Liver (tissue), 8 donors: ENCODE measurements at regions not wholly inside any gene's neighbourhood (a gene's known extent, or its start where the extent isn't known, plus 50 kb on each side); places are given as distances from the start of the nearest gene placed in this dataset.

Experiments used
- DNase-seq: peaks from one replicate; pipeline ENCODE4 v3.0.0-alpha.2; 2017; ENCODE audit warnings: low spot score
- H3K27ac ChIP-seq, 2 donors: one replicate each; pipeline ENCODE4 v1.7.0; 2013; ENCODE audit warnings: inconsistent platforms in 2 of 2, low read length in 2 of 2, control low read depth in 1 of 2, low read depth in 1 of 2, mild to moderate bottlenecking in 1 of 2
- H3K27me3 ChIP-seq, 4 donors: one replicate each; pipeline versions ENCODE4 v1.6.1 to v1.7.0; 2013; ENCODE audit warnings: low read length in 3 of 4, inconsistent platforms in 1 of 4, mild to moderate bottlenecking in 1 of 4, moderate library complexity in 1 of 4; ENCODE audit not compliant: control insufficient read depth in 4 of 4, insufficient read depth in 4 of 4
- H3K36me3 ChIP-seq, 4 donors: one replicate each; pipeline versions ENCODE4 v1.6.1 to v1.7.0; 2013; ENCODE audit warnings: low read length in 3 of 4, mild to moderate bottlenecking in 3 of 4, low read depth in 1 of 4, moderate library complexity in 1 of 4; ENCODE audit not compliant: control insufficient read depth in 4 of 4, insufficient read depth in 3 of 4
- H3K4me1 ChIP-seq, 4 donors: one replicate each; pipeline versions ENCODE4 v1.6.1 to v1.7.0; 2013; ENCODE audit warnings: low read length in 3 of 4, mild to moderate bottlenecking in 3 of 4, moderate library complexity in 1 of 4; ENCODE audit not compliant: control insufficient read depth in 4 of 4, insufficient read depth in 4 of 4
- H3K4me3 ChIP-seq, 3 donors: one replicate each; pipeline versions ENCODE4 v1.6.1 to v1.7.0; 2013; ENCODE audit warnings: low read length in 3 of 3, control low read depth in 1 of 3, low read depth in 1 of 3, mild to moderate bottlenecking in 1 of 3
- H3K9ac ChIP-seq, 2 donors: one replicate each; pipeline ENCODE4 v1.7.0; 2013; ENCODE audit warnings: low read length in 2 of 2, mild to moderate bottlenecking in 2 of 2, moderate library complexity in 2 of 2, control low read depth in 1 of 2, low read depth in 1 of 2
- H3K9me3 ChIP-seq, 4 donors: one replicate each; pipeline versions ENCODE4 v1.6.1 to v1.7.0; 2013; ENCODE audit warnings: low read length in 3 of 4; ENCODE audit not compliant: control insufficient read depth in 4 of 4
- ATF3 ChIP-seq: IDR thresholded peaks from 2 replicates; pipeline ENCODE4 v1.6.1; 2016; ENCODE audit warnings: antibody characterized with exemption
- CTCF ChIP-seq: fragments of 150-350 bp; IDR thresholded peaks from 2 replicates; pipeline ENCODE4 v1.5.1; 2017; ENCODE audit warnings: improper control_type of control experiment, low read depth, low read length; ENCODE audit not compliant: missing input control
- EGR1 ChIP-seq, 2 donors: IDR thresholded peaks; 2 replicates each; pipeline ENCODE4 v1.6.1; 2016 to 2018; ENCODE audit warnings: antibody characterized with exemption in 2 of 2, low read depth in 2 of 2
- FOXA2 ChIP-seq: IDR thresholded peaks from 2 replicates; pipeline ENCODE4 v1.6.1; 2016; ENCODE audit warnings: antibody characterized with exemption
- GABPA ChIP-seq, 2 donors: IDR thresholded peaks in 1 of 2; conservative IDR thresholded peaks in 1 of 2; 2 replicates each; pipeline ENCODE4 v1.6.1; 2016; ENCODE audit warnings: antibody characterized with exemption in 2 of 2, mild to moderate bottlenecking in 1 of 2, moderate library complexity in 1 of 2
- HNF4A ChIP-seq, 2 donors: conservative IDR thresholded peaks; 2 replicates each; pipeline ENCODE4 v1.6.1; 2016; ENCODE audit warnings: antibody characterized with exemption in 2 of 2, mild to moderate bottlenecking in 2 of 2
- HNF4G ChIP-seq: IDR thresholded peaks from 2 replicates; pipeline ENCODE4 v1.6.1; 2016; ENCODE audit warnings: antibody characterized with exemption
- JUND ChIP-seq, 2 donors: IDR thresholded peaks; 2 replicates each; pipeline ENCODE4 v1.6.1; 2016; ENCODE audit warnings: antibody characterized with exemption in 2 of 2
- MAX ChIP-seq: IDR thresholded peaks from 2 replicates; pipeline ENCODE4 v1.6.1; 2016; ENCODE audit warnings: antibody characterized with exemption
- NR2F2 ChIP-seq: IDR thresholded peaks from 2 replicates; pipeline ENCODE4 v1.6.1; 2016; ENCODE audit warnings: antibody characterized with exemption
- RAD21 ChIP-seq, 2 donors: IDR thresholded peaks; 2 replicates each; pipeline ENCODE4 v1.6.1; 2016; ENCODE audit warnings: antibody characterized with exemption in 2 of 2, mild to moderate bottlenecking in 2 of 2
- REST ChIP-seq: IDR thresholded peaks from 2 replicates; pipeline ENCODE4 v1.6.1; 2016; ENCODE audit warnings: antibody characterized with exemption, mild to moderate bottlenecking
- RXRA ChIP-seq, 2 donors: IDR thresholded peaks; 2 replicates each; pipeline ENCODE4 v1.6.1; 2017 to 2018; ENCODE audit warnings: antibody characterized with exemption in 2 of 2, mild to moderate bottlenecking in 1 of 2
- TAF1 ChIP-seq: conservative IDR thresholded peaks from 2 replicates; pipeline ENCODE4 v1.6.1; 2016; ENCODE audit warnings: antibody characterized with exemption, mild to moderate bottlenecking
- YY1 ChIP-seq: IDR thresholded peaks from 2 replicates; pipeline ENCODE4 v1.6.1; 2016; ENCODE audit warnings: antibody characterized with exemption, mild to moderate bottlenecking
- ZBTB33 ChIP-seq: IDR thresholded peaks from 2 replicates; pipeline ENCODE4 v1.6.1; 2016; ENCODE audit warnings: antibody characterized with exemption
- WGBS: extraction: QIAGEN DNeasy Blood & Tissue Kit; methylation state at CpG from one replicate; pipeline ENCODE4 v1.1.7; 2013; 5-methylcytosine and 5-hydroxymethylcytosine counted together
- donor health status: healthy.
- donor health status: healthy.
- donor health status: healthy.
- donor health status: healthy.
- donor health status: healthy.

GRCh38 chr16:51666074-51666473, 515.0 kb upstream of the SALL1 start:
- H3K27me3 ChIP-seq, result no peaks in the 10 kb centered on the region
- H3K4me3 ChIP-seq, result no peak overlapping the region
- no peaks in the 10 kb centered on the region for H3K36me3 ChIP-seq
- H3K9me3 ChIP-seq, result no peaks in the 10 kb centered on the region
- 81% methylated on average over 6 of the region's 6 CpGs for WGBS
- H3K4me1 ChIP-seq, result no peaks in the 10 kb centered on the region
- TF ChIP-seq NR2F2 (no peak), FOXA2 (no peak), JUND (IDR thresholded peaks at IDR 0.05) (no peak), RAD21 (IDR thresholded peaks at IDR 0.05) (no peak), GABPA (IDR thresholded peaks at IDR 0.05 in 1 of 2, conservative IDR thresholded peaks at IDR 0.05 in 1 of 2) (no peak), TAF1 (no peak), REST (no peak), ATF3 (no peak), CTCF (no peak), MAX (no peak), EGR1 (IDR thresholded peaks at IDR 0.05; ENCODE audit: low read depth in 2 of 2) (no peak), RXRA (IDR thresholded peaks at IDR 0.05) (no peak), ZBTB33 (no peak), HNF4G (no peak), YY1 (no peak), HNF4A (conservative IDR thresholded peaks at IDR 0.05) (no peak)
- no peak overlapping the region for H3K27ac ChIP-seq
- no peak for DNase-seq
- no peak overlapping the region for H3K9ac ChIP-seq

GRCh38 chr16:51665436-51665998, 514.4 kb upstream of the SALL1 start:
- Histone ChIP-seq H3K4me1 (no peaks in the 10 kb centered on the region), H3K27ac (no peak overlapping the region), H3K9me3 (no peaks in the 10 kb centered on the region), H3K9ac (no peak overlapping the region), H3K4me3 (no peak overlapping the region), H3K27me3 (no peaks in the 10 kb centered on the region), H3K36me3 (no peaks in the 10 kb centered on the region)
- WGBS, result 77% methylated on average over 7 of the region's 7 CpGs
- TF ChIP-seq JUND (IDR thresholded peaks at IDR 0.05), result no peak
- DNase-seq, result no peak
